ENCODE measurements at regions not wholly inside any gene's neighbourhood (a gene's known extent, or its start where the extent isn't known, plus 50 kb on each side); places are given as distances from the start of the nearest gene placed in this dataset.

GRCh38 chr10:128982616-128982915 lies 484.5 kb upstream of the MGMT start:
- no peak for TF ChIP-seq SMC3 (conservative IDR thresholded peaks at IDR 0.05; ENCODE audit: poor library complexity)
- no peak for TF ChIP-seq REST (IDR thresholded peaks at IDR 0.05; ENCODE audit: borderline replicate concordance)
- no peak for TF ChIP-seq MXI1 (conservative IDR thresholded peaks at IDR 0.05; ENCODE audit: poor library complexity, severe bottlenecking)
- no peak for TF ChIP-seq EZH2 (IDR thresholded peaks at IDR 0.05; ENCODE audit: borderline replicate concordance, insufficient read depth, low read length, poor library complexity, severe bottlenecking)
- no peak for TF ChIP-seq RAD21 (conservative IDR thresholded peaks at IDR 0.05)
- no peak for TF ChIP-seq TAF1 (IDR thresholded peaks at IDR 0.05; ENCODE audit: low read depth)
- no peak for TF ChIP-seq POLR2AphosphoS5 (IDR thresholded peaks at IDR 0.05)
- TF ChIP-seq EP300 (conservative IDR thresholded peaks at IDR 0.05; ENCODE audit: poor library complexity, severe bottlenecking) = no peak
- no peak for TF ChIP-seq CTCF (IDR thresholded peaks at IDR 0.05; ENCODE audit: poor library complexity, severe bottlenecking)
- Histone ChIP-seq H3K27me3 (ENCODE audit: insufficient read depth, low read depth, low read length) (no peaks in the 10 kb centered on the region), H3K9me2 (ENCODE audit: insufficient read depth, low read length) (no peaks in the 10 kb centered on the region), H3K9me3 (ENCODE audit: low read length) (no peaks in the 10 kb centered on the region), H3K36me3 (ENCODE audit: insufficient read depth, low read length) (no peaks in the 10 kb centered on the region), H3K4me3 (ENCODE audit: low read length) (no peak overlapping the region), H3K9ac (ENCODE audit: low read length) (no peak overlapping the region), H3K79me2 (replicated peaks; ENCODE audit: insufficient read depth, low read length) (no peaks in the 10 kb centered on the region), H3F3A (ENCODE audit: insufficient read depth, low read length, poor library complexity, severe bottlenecking) (no peaks in the 10 kb centered on the region), H2AFZ (ENCODE audit: low read depth, low read length) (no peak overlapping the region), H3K27ac (ENCODE audit: low read length) (no peak overlapping the region), H3K4me2 (ENCODE audit: low read length) (no peak overlapping the region), H4K20me1 (ENCODE audit: insufficient read depth) (no peaks in the 10 kb centered on the region)

- H3K9ac ChIP-seq (ENCODE audit: low read length) = no peak overlapping the region
- H3K27me3 ChIP-seq (ENCODE audit: insufficient read depth, low read depth, low read length) = no peaks in the 10 kb centered on the region
- H3K27ac ChIP-seq (ENCODE audit: low read length) = no peak overlapping the region
- H3K9me3 ChIP-seq (ENCODE audit: low read length) = no peaks in the 10 kb centered on the region
- no peaks in the 10 kb centered on the region for H3K9me2 ChIP-seq (ENCODE audit: insufficient read depth, low read length)
- no peaks in the 10 kb centered on the region for H3K36me3 ChIP-seq (ENCODE audit: insufficient read depth, low read length)
- no peak overlapping the region for H3K4me2 ChIP-seq (ENCODE audit: low read length)
- no peak overlapping the region for H2AFZ ChIP-seq (ENCODE audit: low read depth, low read length)
- no peaks in the 10 kb centered on the region for H3F3A ChIP-seq (ENCODE audit: insufficient read depth, low read length, poor library complexity, severe bottlenecking)
- no peaks in the 10 kb centered on the region for H4K20me1 ChIP-seq (ENCODE audit: insufficient read depth)
- no peaks in the 10 kb centered on the region for H3K79me2 ChIP-seq (replicated peaks; ENCODE audit: insufficient read depth, low read length)
- H3K4me3 ChIP-seq (ENCODE audit: low read length) = no peak overlapping the region
- TF ChIP-seq REST (IDR thresholded peaks at IDR 0.05; ENCODE audit: borderline replicate concordance) (no peak), TAF1 (IDR thresholded peaks at IDR 0.05; ENCODE audit: low read depth) (no peak), SMC3 (conservative IDR thresholded peaks at IDR 0.05; ENCODE audit: poor library complexity) (no peak), EZH2 (IDR thresholded peaks at IDR 0.05; ENCODE audit: borderline replicate concordance, insufficient read depth, low read length, poor library complexity, severe bottlenecking) (no peak), CTCF (IDR thresholded peaks at IDR 0.05; ENCODE audit: poor library complexity, severe bottlenecking) (no peak), EP300 (conservative IDR thresholded peaks at IDR 0.05; ENCODE audit: poor library complexity, severe bottlenecking) (no peak), MXI1 (conservative IDR thresholded peaks at IDR 0.05; ENCODE audit: poor library complexity, severe bottlenecking) (no peak), POLR2AphosphoS5 (IDR thresholded peaks at IDR 0.05) (no peak), RAD21 (conservative IDR thresholded peaks at IDR 0.05) (no peak)
These were observed 482.0 kb upstream of the MGMT start for GRCh38 chr10:128985036-128985435.
